ENCODE measurements at regions not wholly inside any gene's neighbourhood (a gene's known extent, or its start where the extent isn't known, plus 50 kb on each side); places are given as distances from the start of the nearest gene placed in this dataset.

DNA sequence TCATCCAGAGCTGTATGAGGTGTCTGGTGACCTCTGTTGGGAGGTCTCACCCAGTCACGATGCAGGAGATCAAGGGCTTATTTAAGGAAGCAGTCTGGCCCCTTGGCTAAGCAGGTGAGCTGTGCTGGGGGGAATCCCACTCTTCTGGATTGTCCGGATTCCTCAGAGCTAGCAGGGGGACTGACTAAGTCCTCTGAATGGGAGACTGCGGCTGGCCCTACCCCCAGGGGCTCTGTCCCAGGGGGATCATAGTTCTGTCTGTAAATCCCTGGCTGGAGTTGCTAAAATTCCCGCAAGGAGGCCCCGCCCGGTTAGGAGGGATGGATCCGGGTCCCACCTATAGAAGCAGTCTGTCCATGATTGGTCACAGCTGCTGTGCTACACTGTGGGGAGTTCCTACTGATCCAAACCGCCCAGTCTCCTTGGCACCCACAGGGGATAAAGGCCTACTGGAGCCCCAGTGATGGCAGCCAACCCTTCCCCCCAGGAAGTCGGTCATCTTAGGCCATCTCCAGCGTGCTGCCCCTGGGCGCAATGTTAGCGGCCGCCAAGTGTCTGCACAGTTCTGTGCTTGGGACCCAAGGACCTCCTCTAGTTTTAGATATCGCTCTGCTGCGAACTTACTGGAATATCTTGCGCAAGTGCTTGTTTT, 118.2 kb upstream of the KLF8 start:
- Histone ChIP-seq H4K20me1 (ENCODE audit: insufficient read depth, poor library complexity, severe bottlenecking) (no peaks in the 10 kb centered on the region), H3K27ac (no peak overlapping the region), H3K9me3 (ENCODE audit: low read depth) (no peaks in the 10 kb centered on the region), H3K9me2 (replicated peaks; ENCODE audit: insufficient read depth) (no peaks in the 10 kb centered on the region), H3K79me2 (no peaks in the 10 kb centered on the region), H3K4me2 (no peak overlapping the region), H3K4me3 (no peak overlapping the region), H3K36me3 (replicated peaks; ENCODE audit: insufficient read depth, low read depth) (no peaks in the 10 kb centered on the region), H3K4me1 (ENCODE audit: insufficient read depth) (no peaks in the 10 kb centered on the region), H3K27me3 (no peaks in the 10 kb centered on the region), H2AFZ (no peak overlapping the region)
- WGBS (ENCODE audit: low lambda C conversion rate, missing lambda C conversion rate) = 73% methylated on average over 16 of the region's 16 CpGs
- peak; percentile 12 for DNase-seq (ENCODE audit: low spot score)
- TF ChIP-seq EZH2 (IDR thresholded peaks at IDR 0.05; ENCODE audit: borderline replicate concordance) = no peak
- TF ChIP-seq EZH2phosphoT487 (IDR thresholded peaks at IDR 0.05; ENCODE audit: low read depth, severe bottlenecking, unreplicated experiment) = no peak
- TF ChIP-seq, protein P1, sequence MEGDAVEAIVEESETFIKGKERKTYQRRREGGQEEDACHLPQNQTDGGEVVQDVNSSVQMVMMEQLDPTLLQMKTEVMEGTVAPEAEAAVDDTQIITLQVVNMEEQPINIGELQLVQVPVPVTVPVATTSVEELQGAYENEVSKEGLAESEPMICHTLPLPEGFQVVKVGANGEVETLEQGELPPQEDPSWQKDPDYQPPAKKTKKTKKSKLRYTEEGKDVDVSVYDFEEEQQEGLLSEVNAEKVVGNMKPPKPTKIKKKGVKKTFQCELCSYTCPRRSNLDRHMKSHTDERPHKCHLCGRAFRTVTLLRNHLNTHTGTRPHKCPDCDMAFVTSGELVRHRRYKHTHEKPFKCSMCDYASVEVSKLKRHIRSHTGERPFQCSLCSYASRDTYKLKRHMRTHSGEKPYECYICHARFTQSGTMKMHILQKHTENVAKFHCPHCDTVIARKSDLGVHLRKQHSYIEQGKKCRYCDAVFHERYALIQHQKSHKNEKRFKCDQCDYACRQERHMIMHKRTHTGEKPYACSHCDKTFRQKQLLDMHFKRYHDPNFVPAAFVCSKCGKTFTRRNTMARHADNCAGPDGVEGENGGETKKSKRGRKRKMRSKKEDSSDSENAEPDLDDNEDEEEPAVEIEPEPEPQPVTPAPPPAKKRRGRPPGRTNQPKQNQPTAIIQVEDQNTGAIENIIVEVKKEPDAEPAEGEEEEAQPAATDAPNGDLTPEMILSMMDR (IDR thresholded peaks at IDR 0.05; ENCODE audit: poor library complexity) = no peak

DNA sequence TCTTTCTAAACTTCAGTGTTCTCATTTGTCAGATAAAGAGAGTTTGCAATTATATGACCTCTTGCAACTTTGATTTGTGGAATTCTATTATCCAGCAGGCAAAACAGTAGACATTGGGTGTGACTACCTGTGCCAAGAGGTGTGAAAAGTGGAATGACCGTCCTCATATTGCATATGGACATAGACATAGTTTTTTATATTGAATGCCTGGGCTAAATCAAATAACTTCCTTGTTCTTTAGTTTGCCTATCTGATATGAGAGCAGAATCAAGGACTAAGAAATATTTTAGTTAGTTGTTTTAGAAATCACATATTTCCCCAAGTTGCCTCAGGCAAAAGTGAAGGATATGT, 117.7 kb upstream of the KLF8 start:
- no peaks in the 10 kb centered on the region for H3K27me3 ChIP-seq
- H3K4me1 ChIP-seq (ENCODE audit: insufficient read depth) = no peaks in the 10 kb centered on the region
- no peak for TF ChIP-seq EZH2 (IDR thresholded peaks at IDR 0.05; ENCODE audit: borderline replicate concordance)
- no peak for TF ChIP-seq EZH2phosphoT487 (IDR thresholded peaks at IDR 0.05; ENCODE audit: low read depth, severe bottlenecking, unreplicated experiment)
- no peaks in the 10 kb centered on the region for H3K79me2 ChIP-seq
- H3K9me3 ChIP-seq (ENCODE audit: low read depth) = no peaks in the 10 kb centered on the region
- no peak overlapping the region for H3K4me3 ChIP-seq
- no peak for DNase-seq (ENCODE audit: low spot score)
- no peaks in the 10 kb centered on the region for H3K9me2 ChIP-seq (replicated peaks; ENCODE audit: insufficient read depth)
- H4K20me1 ChIP-seq (ENCODE audit: insufficient read depth, poor library complexity, severe bottlenecking) = no peaks in the 10 kb centered on the region
- no peaks in the 10 kb centered on the region for H3K36me3 ChIP-seq (replicated peaks; ENCODE audit: insufficient read depth, low read depth)
- no peak overlapping the region for H3K4me2 ChIP-seq
- WGBS (ENCODE audit: low lambda C conversion rate, missing lambda C conversion rate) = 90% methylated on average over 1 of the region's 1 CpG
- H3K27ac ChIP-seq = no peak overlapping the region
- H2AFZ ChIP-seq = no peak overlapping the region

DNA sequence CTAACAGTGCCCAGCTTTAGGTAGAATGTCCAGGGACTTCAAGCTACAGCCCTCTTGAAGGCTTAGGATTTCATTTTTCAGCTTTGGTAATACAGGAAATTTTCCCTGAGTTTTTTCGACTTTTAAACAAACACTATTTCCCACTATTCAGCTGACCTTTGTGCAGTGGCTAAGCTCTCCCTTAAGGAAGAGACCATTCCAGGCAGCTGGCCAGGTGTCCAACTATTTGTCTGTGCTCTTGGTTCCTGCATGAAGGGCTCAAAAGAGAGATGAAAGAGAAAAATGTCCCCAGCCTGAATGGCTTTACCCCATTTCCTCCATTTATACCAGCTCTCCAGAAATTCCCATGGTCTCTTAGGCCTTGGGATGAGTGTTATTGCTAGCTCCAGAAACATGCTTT, 111.9 kb upstream of the KLF8 start:
- no peaks in the 10 kb centered on the region for H3K79me2 ChIP-seq
- 71% methylated on average over 1 of the region's 1 CpG for WGBS (ENCODE audit: low lambda C conversion rate, missing lambda C conversion rate)
- H3K4me3 ChIP-seq = no peak overlapping the region
- no peaks in the 10 kb centered on the region for H3K27me3 ChIP-seq
- no peaks in the 10 kb centered on the region for H4K20me1 ChIP-seq (ENCODE audit: insufficient read depth, poor library complexity, severe bottlenecking)
- H3K9me3 ChIP-seq (ENCODE audit: low read depth) = no peaks in the 10 kb centered on the region
- H3K4me1 ChIP-seq (ENCODE audit: insufficient read depth) = no peaks in the 10 kb centered on the region
- H3K36me3 ChIP-seq (replicated peaks; ENCODE audit: insufficient read depth, low read depth) = no peaks in the 10 kb centered on the region
- no peak for TF ChIP-seq EZH2phosphoT487 (IDR thresholded peaks at IDR 0.05; ENCODE audit: low read depth, severe bottlenecking, unreplicated experiment)
- TF ChIP-seq, protein P1 (IDR thresholded peaks at IDR 0.05; ENCODE audit: poor library complexity) = no peak
- no peak for TF ChIP-seq EZH2 (IDR thresholded peaks at IDR 0.05; ENCODE audit: borderline replicate concordance)
- DNase-seq (ENCODE audit: low spot score) = no peak
- H3K27ac ChIP-seq = no peak overlapping the region
- no peak overlapping the region for H3K4me2 ChIP-seq
- no peak overlapping the region for H2AFZ ChIP-seq
- no peaks in the 10 kb centered on the region for H3K9me2 ChIP-seq (replicated peaks; ENCODE audit: insufficient read depth)

DNA sequence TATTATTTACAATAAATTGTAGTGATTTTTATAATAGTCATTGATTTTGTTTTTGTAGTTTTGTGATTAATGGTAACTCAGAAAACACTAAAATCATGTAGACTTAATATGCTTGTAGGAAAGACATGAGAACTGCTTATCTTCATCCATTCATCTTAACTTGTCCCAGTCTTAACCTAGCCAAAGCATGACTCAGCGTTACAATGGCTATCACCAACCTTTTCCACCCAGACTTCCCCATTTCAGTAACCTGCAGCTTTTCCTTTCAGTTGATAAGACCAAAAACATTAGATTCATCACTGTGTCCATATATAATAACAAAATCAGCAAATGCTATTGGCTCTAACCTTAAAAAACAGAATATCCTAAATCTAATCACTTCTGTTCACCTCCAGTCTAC, 106.2 kb upstream of the KLF8 start:
- Histone ChIP-seq H2AFZ (no peak overlapping the region), H3K27ac (no peak overlapping the region), H3K27me3 (no peaks in the 10 kb centered on the region), H3K4me2 (no peak overlapping the region), H3K79me2 (no peaks in the 10 kb centered on the region), H3K9me3 (ENCODE audit: low read depth) (peaks cover 9% of the 10 kb centered on the region), H3K4me3 (no peak overlapping the region), H4K20me1 (ENCODE audit: insufficient read depth, poor library complexity, severe bottlenecking) (no peaks in the 10 kb centered on the region), H3K4me1 (ENCODE audit: insufficient read depth) (no peaks in the 10 kb centered on the region), H3K9me2 (replicated peaks; ENCODE audit: insufficient read depth) (no peaks in the 10 kb centered on the region), H3K36me3 (replicated peaks; ENCODE audit: insufficient read depth, low read depth) (no peaks in the 10 kb centered on the region)
- TF ChIP-seq EZH2phosphoT487 (IDR thresholded peaks at IDR 0.05; ENCODE audit: low read depth, severe bottlenecking, unreplicated experiment) = no peak
- no peak for TF ChIP-seq EZH2 (IDR thresholded peaks at IDR 0.05; ENCODE audit: borderline replicate concordance)
- TF ChIP-seq, protein P1 (IDR thresholded peaks at IDR 0.05; ENCODE audit: poor library complexity) = no peak
- 54% methylated on average over 1 of the region's 1 CpG for WGBS (ENCODE audit: low lambda C conversion rate, missing lambda C conversion rate)
- DNase-seq (ENCODE audit: low spot score) = no peak
